Activated T-helper 1 cell treated with anti-CD3 and anti-CD28 coated beads, Interleukin-12 subunit alpha, Interleukin-12 subunit beta, Interleukin-2, Interleukin-4 antibody, amounts not matched to agents 30 ng/mL and 10 ng/mL and 1 ng/mL, durations not matched to agents 14 hours and 24 hours and 36 hours (primary cell): ENCODE measurements at regions not wholly inside any gene's neighbourhood (a gene's known extent, or its start where the extent isn't known, plus 50 kb on each side); places are given as distances from the start of the nearest gene placed in this dataset.
"Not testable (repeated sequence)": the region's sequence is repeated elsewhere in the genome, so short reads cannot be mapped to it uniquely, and the experiment has no call there.

Experiments used
- DNase-seq: peaks from one replicate; pipeline ENCODE4 v3.0.0; 2021; ENCODE audit warnings: low spot score
- H3K27ac Mint-ChIP-seq: one replicate; pipeline ENCODE4 v1.8.0; 2021; ENCODE audit warnings: mild to moderate bottlenecking, mixed read lengths
- H3K27me3 Mint-ChIP-seq: one replicate; pipeline ENCODE4 v1.8.0; 2022; ENCODE audit warnings: mild to moderate bottlenecking, moderate library complexity, mixed read lengths; ENCODE audit not compliant: insufficient read depth
- H3K36me3 Mint-ChIP-seq: one replicate; pipeline ENCODE4 v1.8.0; 2021; ENCODE audit warnings: low read depth, mixed read lengths
- H3K4me1 Mint-ChIP-seq: one replicate; pipeline ENCODE4 v1.8.0; 2021; ENCODE audit warnings: low read depth, mixed read lengths
- H3K4me3 Mint-ChIP-seq: one replicate; pipeline ENCODE4 v1.8.0; 2021; ENCODE audit warnings: mild to moderate bottlenecking, moderate library complexity, mixed read lengths
- H3K9me3 Mint-ChIP-seq: one replicate; pipeline ENCODE4 v1.8.0; 2021; ENCODE audit warnings: mixed read lengths
- intact Hi-C: fragments of 100-400 bp; cut with micrococcal nuclease; formaldehyde crosslinking; loops from one replicate; pipeline ENCODE4 v1.15.1; 2024

DNA sequence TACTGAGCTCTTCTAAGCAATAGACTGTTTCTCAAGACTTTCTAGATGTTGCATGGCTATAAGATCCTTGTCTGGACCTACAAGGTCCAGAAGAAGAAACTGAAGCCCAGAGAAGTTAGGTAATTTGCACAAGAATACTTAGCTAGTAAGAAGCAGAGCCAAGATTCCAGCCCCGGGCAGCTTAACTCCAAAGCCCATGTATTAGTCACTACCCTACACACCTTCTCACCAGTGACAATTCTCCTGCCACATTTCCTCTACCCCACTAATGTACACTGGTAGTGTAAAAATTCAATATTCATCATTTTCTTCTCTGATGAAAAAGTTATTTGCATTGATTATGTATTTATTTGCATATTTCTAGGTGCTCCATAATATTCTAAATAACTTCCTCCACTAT, 95.5 kb upstream of the CREB1 start:
- no peak overlapping the region for H3K27ac Mint-ChIP-seq
- H3K4me3 Mint-ChIP-seq, result no peak overlapping the region
- H3K36me3 Mint-ChIP-seq, result no peaks in the 10 kb centered on the region
- H3K4me1 Mint-ChIP-seq, result no peaks in the 10 kb centered on the region
- no peak for DNase-seq
- H3K27me3 Mint-ChIP-seq, result no peaks in the 10 kb centered on the region
- H3K9me3 Mint-ChIP-seq, result no peaks in the 10 kb centered on the region
- intact Hi-C loops, result no loop called here

GRCh38 chr2:207434899-207435465, 94.8 kb upstream of the CREB1 start:
- Mint-ChIP-seq H3K4me3 (no peak overlapping the region), H3K9me3 (peaks cover 4% of the 10 kb centered on the region), H3K4me1 (no peaks in the 10 kb centered on the region), H3K27ac (no peak overlapping the region), H3K27me3 (no peaks in the 10 kb centered on the region), H3K36me3 (no peaks in the 10 kb centered on the region)
- intact Hi-C loops, result no loop called here
- no peak for DNase-seq

GRCh38 chr2:207437136-207437523, 92.6 kb upstream of the CREB1 start:
- no peaks in the 10 kb centered on the region for H3K36me3 Mint-ChIP-seq
- DNase-seq, result no peak
- H3K4me3 Mint-ChIP-seq, result no peak overlapping the region
- H3K27me3 Mint-ChIP-seq, result no peaks in the 10 kb centered on the region
- no peak overlapping the region for H3K27ac Mint-ChIP-seq
- intact Hi-C loops, result no loop called here
- H3K9me3 Mint-ChIP-seq, result peaks cover 4% of the 10 kb centered on the region
- H3K4me1 Mint-ChIP-seq, result no peaks in the 10 kb centered on the region

- Mint-ChIP-seq H3K36me3 (no peaks in the 10 kb centered on the region), H3K9me3 (peaks cover 4% of the 10 kb centered on the region), H3K4me3 (no peak overlapping the region), H3K27ac (no peak overlapping the region), H3K4me1 (no peaks in the 10 kb centered on the region), H3K27me3 (no peaks in the 10 kb centered on the region)
- intact Hi-C loops, result no loop called here
- no peak for DNase-seq
Observed at GRCh38 chr2:207437524-207438143, 92.1 kb upstream of the CREB1 start.

GRCh38 chr2:207438414-207439126, 91.2 kb upstream of the CREB1 start:
- Mint-ChIP-seq H3K4me1 (no peaks in the 10 kb centered on the region), H3K4me3 (no peak overlapping the region), H3K27me3 (no peaks in the 10 kb centered on the region), H3K27ac (no peak overlapping the region), H3K36me3 (no peaks in the 10 kb centered on the region), H3K9me3 (peaks cover 4% of the 10 kb centered on the region)
- DNase-seq, result no peak
- intact Hi-C loops, result no loop called here

DNA sequence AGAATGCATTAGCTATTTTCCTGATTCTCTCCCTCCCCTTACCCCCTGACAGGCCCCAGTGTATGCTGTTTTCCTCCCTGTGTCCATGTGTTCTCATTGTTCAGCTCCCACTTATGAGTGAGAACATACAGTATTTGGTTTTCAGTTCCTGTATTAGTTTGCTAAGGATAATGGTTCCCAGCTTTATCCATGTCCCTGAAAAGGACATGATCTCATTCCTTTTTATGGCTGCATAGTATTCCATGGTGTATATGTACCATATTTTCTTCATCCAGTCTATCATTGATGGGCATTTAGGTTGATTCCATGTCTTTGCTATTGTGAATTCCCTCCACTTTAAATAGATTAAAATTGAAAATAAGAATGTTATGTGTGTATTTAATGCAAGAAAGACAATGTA, 89.9 kb upstream of the CREB1 start:
- H3K4me1 Mint-ChIP-seq, H3K27me3 Mint-ChIP-seq, H3K27ac Mint-ChIP-seq, H3K9me3 Mint-ChIP-seq, H3K36me3 Mint-ChIP-seq, intact Hi-C loops, H3K4me3 Mint-ChIP-seq, DNase-seq: not testable (repeated sequence)

DNA sequence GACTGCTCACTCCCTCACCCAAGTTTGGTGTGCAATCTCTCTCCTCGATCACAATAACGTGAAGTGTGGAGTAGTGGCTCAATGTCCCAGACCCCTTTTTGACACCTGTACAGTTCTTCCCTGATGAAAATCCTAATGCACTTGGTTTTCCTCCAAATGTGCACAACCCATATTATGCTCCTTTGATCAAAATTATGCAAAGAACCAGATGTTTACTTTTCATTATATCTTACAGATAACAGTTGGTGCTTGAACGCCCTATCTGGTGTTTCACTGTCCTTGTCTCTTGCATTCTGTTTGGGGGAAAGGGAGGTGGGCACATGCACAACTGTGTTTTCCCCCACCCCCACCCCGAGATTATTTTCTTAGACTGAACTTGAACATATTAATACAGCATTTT, 85.0 kb upstream of the CREB1 start:
- H3K9me3 Mint-ChIP-seq, result peaks cover 2% of the 10 kb centered on the region
- intact Hi-C loops, result no loop called here
- H3K27ac Mint-ChIP-seq, result no peak overlapping the region
- no peak overlapping the region for H3K4me3 Mint-ChIP-seq
- no peaks in the 10 kb centered on the region for H3K36me3 Mint-ChIP-seq
- H3K27me3 Mint-ChIP-seq, result no peaks in the 10 kb centered on the region
- H3K4me1 Mint-ChIP-seq, result no peaks in the 10 kb centered on the region
- no peak for DNase-seq

DNA sequence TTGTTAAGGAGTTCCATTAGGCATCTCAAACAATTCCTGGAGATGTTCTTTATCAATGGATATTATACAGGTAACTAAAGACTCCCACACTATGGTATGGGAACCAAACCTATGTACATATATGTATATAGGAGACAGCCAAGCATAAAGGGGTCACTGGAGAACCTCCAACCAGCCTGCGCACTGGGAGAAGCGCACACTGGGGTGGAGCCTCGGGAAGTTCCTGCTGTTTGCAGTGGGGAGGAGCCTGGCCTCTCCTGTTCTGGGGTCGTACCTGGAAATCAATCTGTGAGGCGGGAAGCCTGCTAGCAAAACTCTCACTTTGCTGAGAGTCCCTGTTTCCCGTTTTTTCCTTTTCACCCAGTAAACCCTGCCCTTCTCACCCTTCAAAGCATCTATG, 83.1 kb upstream of the CREB1 start:
- Mint-ChIP-seq H3K27me3 (no peaks in the 10 kb centered on the region), H3K36me3 (no peaks in the 10 kb centered on the region), H3K27ac (no peak overlapping the region), H3K9me3 (no peaks in the 10 kb centered on the region), H3K4me1 (no peaks in the 10 kb centered on the region), H3K4me3 (no peak overlapping the region)
- intact Hi-C loops, result no loop called here
- no peak for DNase-seq

- H3K27ac Mint-ChIP-seq, result no peak overlapping the region
- H3K4me1 Mint-ChIP-seq, result no peaks in the 10 kb centered on the region
- H3K36me3 Mint-ChIP-seq, result no peaks in the 10 kb centered on the region
- H3K27me3 Mint-ChIP-seq, result peaks cover 2% of the 10 kb centered on the region
- DNase-seq, result no peak
- H3K4me3 Mint-ChIP-seq, result no peak overlapping the region
- H3K9me3 Mint-ChIP-seq, result no peaks in the 10 kb centered on the region
- intact Hi-C loops, result no loop called here
Observed at GRCh38 chr2:207448006-207448405, 81.8 kb upstream of the CREB1 start.

DNA sequence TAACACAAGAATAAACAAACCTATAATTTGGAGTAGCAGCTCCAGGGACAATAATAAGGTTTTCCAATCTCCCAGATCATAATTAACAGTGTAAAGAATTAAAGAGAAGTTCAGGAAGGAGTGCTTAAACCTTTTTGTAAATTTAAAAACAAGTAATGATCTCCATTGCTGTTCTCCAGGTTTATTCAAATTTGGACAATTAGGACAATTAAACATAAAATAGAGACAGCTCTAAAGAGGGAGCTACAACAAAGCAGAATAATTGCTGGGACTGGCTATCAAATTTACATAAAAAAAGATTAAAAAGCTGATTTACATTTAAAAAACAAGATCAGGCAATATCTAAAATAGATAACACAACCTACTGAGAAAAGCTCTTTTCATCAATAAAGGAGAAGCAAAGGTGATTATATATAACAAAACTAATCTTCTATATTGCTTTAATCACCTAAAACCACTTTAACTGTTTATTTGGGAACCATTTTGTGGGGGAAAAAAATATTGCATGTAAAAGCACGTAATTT, 80.1 kb upstream of the CREB1 start:
- peaks cover 2% of the 10 kb centered on the region for H3K27me3 Mint-ChIP-seq
- H3K36me3 Mint-ChIP-seq, result no peaks in the 10 kb centered on the region
- intact Hi-C loops, result no loop called here
- no peak for DNase-seq
- H3K27ac Mint-ChIP-seq, result no peak overlapping the region
- H3K9me3 Mint-ChIP-seq, result no peaks in the 10 kb centered on the region
- no peaks in the 10 kb centered on the region for H3K4me1 Mint-ChIP-seq
- no peak overlapping the region for H3K4me3 Mint-ChIP-seq

DNA sequence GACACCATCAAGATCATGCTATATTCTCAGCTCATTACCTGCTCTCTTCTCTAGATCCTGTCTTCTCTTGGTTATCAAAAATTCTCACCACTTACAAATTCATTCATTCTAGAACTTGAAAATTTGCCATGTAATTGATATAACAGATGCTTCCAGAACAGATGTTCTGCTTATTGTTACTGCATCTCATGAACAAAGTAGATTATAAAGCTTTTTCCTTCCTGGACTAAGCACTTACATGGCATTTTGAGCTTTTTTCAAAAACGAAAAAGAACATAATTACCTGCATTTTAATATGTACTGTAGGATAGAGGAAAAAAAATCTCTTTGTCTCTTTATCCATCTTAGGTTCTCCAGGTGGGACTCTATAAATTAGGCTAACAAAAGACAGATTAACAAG, 79.6 kb upstream of the CREB1 start:
- no peak overlapping the region for H3K4me3 Mint-ChIP-seq
- H3K27ac Mint-ChIP-seq, result no peak overlapping the region
- no peaks in the 10 kb centered on the region for H3K36me3 Mint-ChIP-seq
- H3K9me3 Mint-ChIP-seq, result no peaks in the 10 kb centered on the region
- peaks cover 2% of the 10 kb centered on the region for H3K27me3 Mint-ChIP-seq
- no peaks in the 10 kb centered on the region for H3K4me1 Mint-ChIP-seq
- intact Hi-C loops, result no loop called here
- no peak for DNase-seq

GRCh38 chr2:207458582-207458981, 71.2 kb upstream of the CREB1 start:
- no peaks in the 10 kb centered on the region for H3K36me3 Mint-ChIP-seq
- intact Hi-C loops, result no loop called here
- H3K27ac Mint-ChIP-seq, result no peak overlapping the region
- H3K27me3 Mint-ChIP-seq, result peaks cover 2% of the 10 kb centered on the region
- H3K9me3 Mint-ChIP-seq, result no peaks in the 10 kb centered on the region
- peaks cover 20% of the 10 kb centered on the region for H3K4me1 Mint-ChIP-seq
- no peak overlapping the region for H3K4me3 Mint-ChIP-seq
- DNase-seq, result no peak

DNA sequence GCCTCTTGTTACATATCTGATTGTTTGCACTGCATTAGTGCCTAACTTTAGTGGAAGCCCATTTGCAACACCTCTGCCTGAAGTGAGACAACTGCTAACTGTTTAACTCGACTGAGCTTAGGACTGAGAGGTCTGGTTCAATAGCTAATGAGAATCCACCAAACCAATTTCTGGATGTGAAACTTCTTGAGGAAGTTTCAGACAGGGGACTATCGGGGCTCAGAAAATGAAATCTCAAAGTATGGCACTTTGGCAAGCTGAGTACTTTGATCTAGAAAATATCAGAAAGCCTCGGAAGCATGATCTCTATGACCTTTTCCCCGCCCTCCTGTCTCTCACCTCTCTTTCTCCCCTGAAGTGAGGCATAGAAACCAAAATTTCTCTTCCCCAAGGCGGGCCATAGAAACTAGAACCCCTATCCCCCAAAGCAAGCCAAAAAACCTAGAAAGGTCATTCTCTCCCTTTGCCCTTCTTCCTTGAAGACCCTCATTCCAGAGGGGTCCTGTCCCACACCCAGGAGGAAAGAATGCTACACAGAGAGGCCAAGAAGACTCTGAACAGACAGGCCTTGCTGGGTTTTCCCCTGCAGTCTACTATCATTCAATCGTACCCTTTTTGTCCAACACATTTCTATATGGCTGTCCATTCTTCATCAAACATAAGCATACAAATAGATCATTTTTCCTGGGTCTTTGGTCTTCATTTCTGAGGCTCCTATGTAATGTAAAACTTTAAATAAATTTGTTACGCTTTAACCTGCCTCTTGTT, 69.6 kb upstream of the CREB1 start:
- intact Hi-C loops, result no loop called here
- H3K4me3 Mint-ChIP-seq, result no peak overlapping the region
- H3K27ac Mint-ChIP-seq, result no peak overlapping the region
- peaks cover 2% of the 10 kb centered on the region for H3K27me3 Mint-ChIP-seq
- H3K36me3 Mint-ChIP-seq, result no peaks in the 10 kb centered on the region
- peaks cover 22% of the 10 kb centered on the region for H3K4me1 Mint-ChIP-seq
- H3K9me3 Mint-ChIP-seq, result no peaks in the 10 kb centered on the region
- no peak for DNase-seq
